ENCODE measurements at regions not wholly inside any gene's neighbourhood (a gene's known extent, or its start where the extent isn't known, plus 50 kb on each side); places are given as distances from the start of the nearest gene placed in this dataset.

- H3K36me3 ChIP-seq (ENCODE audit: insufficient read depth, low read length): no peaks in the 10 kb centered on the region
- no peaks in the 10 kb centered on the region for H3K4me1 ChIP-seq (ENCODE audit: insufficient read depth, low read length)
- no peak overlapping the region for H3K4me3 ChIP-seq (ENCODE audit: low read length)
- H3K9me3 ChIP-seq (ENCODE audit: low read length): no peaks in the 10 kb centered on the region
- no peak overlapping the region for H2AFZ ChIP-seq (ENCODE audit: low read depth, low read length)
- no peaks in the 10 kb centered on the region for H3K27me3 ChIP-seq (ENCODE audit: insufficient read depth, low read length)
Measured at GRCh38 chr3:194984622-194985021, 286.3 kb downstream of the XXYLT1 start.

GRCh38 chr3:194985031-194985578 lies 285.9 kb downstream of the XXYLT1 start:
- Histone ChIP-seq H3K27me3 (ENCODE audit: insufficient read depth, low read length) (no peaks in the 10 kb centered on the region), H3K9me3 (ENCODE audit: low read length) (no peaks in the 10 kb centered on the region), H3K4me1 (ENCODE audit: insufficient read depth, low read length) (no peaks in the 10 kb centered on the region), H3K4me3 (ENCODE audit: low read length) (no peak overlapping the region), H3K36me3 (ENCODE audit: insufficient read depth, low read length) (no peaks in the 10 kb centered on the region), H2AFZ (ENCODE audit: low read depth, low read length) (no peak overlapping the region)

GRCh38 chr3:194986208-194987043 lies 284.5 kb downstream of the XXYLT1 start:
- Histone ChIP-seq H3K27me3 (ENCODE audit: insufficient read depth, low read length) (no peaks in the 10 kb centered on the region), H2AFZ (ENCODE audit: low read depth, low read length) (no peak overlapping the region), H3K36me3 (ENCODE audit: insufficient read depth, low read length) (no peaks in the 10 kb centered on the region), H3K9me3 (ENCODE audit: low read length) (no peaks in the 10 kb centered on the region), H3K4me1 (ENCODE audit: insufficient read depth, low read length) (no peaks in the 10 kb centered on the region), H3K4me3 (ENCODE audit: low read length) (no peak overlapping the region)

GRCh38 chr3:194987571-194988494 lies 283.1 kb downstream of the XXYLT1 start:
- H3K36me3 ChIP-seq (ENCODE audit: insufficient read depth, low read length): no peaks in the 10 kb centered on the region
- H3K4me3 ChIP-seq (ENCODE audit: low read length): no peak overlapping the region
- no peaks in the 10 kb centered on the region for H3K4me1 ChIP-seq (ENCODE audit: insufficient read depth, low read length)
- no peaks in the 10 kb centered on the region for H3K9me3 ChIP-seq (ENCODE audit: low read length)
- H3K27me3 ChIP-seq (ENCODE audit: insufficient read depth, low read length): no peaks in the 10 kb centered on the region
- no peak overlapping the region for H2AFZ ChIP-seq (ENCODE audit: low read depth, low read length)

GRCh38 chr3:194988495-194989165 lies 282.3 kb downstream of the XXYLT1 start:
- no peaks in the 10 kb centered on the region for H3K9me3 ChIP-seq (ENCODE audit: low read length)
- H2AFZ ChIP-seq (ENCODE audit: low read depth, low read length): no peak overlapping the region
- H3K27me3 ChIP-seq (ENCODE audit: insufficient read depth, low read length): no peaks in the 10 kb centered on the region
- no peaks in the 10 kb centered on the region for H3K36me3 ChIP-seq (ENCODE audit: insufficient read depth, low read length)
- no peaks in the 10 kb centered on the region for H3K4me1 ChIP-seq (ENCODE audit: insufficient read depth, low read length)
- no peak overlapping the region for H3K4me3 ChIP-seq (ENCODE audit: low read length)

- Histone ChIP-seq H2AFZ (ENCODE audit: low read depth, low read length) (no peak overlapping the region), H3K27me3 (ENCODE audit: insufficient read depth, low read length) (no peaks in the 10 kb centered on the region), H3K4me1 (ENCODE audit: insufficient read depth, low read length) (no peaks in the 10 kb centered on the region), H3K36me3 (ENCODE audit: insufficient read depth, low read length) (no peaks in the 10 kb centered on the region), H3K4me3 (ENCODE audit: low read length) (no peak overlapping the region), H3K9me3 (ENCODE audit: low read length) (no peaks in the 10 kb centered on the region)
Measured at GRCh38 chr3:194989241-194989640, 281.7 kb downstream of the XXYLT1 start.

- H2AFZ ChIP-seq (ENCODE audit: low read depth, low read length): no peak overlapping the region
Measured at GRCh38 chr3:194990454-194991337, 280.3 kb downstream of the XXYLT1 start.

GRCh38 chr3:194991338-194991654 lies 279.7 kb downstream of the XXYLT1 start:
- H3K4me1 ChIP-seq (ENCODE audit: insufficient read depth, low read length): no peaks in the 10 kb centered on the region
- H2AFZ ChIP-seq (ENCODE audit: low read depth, low read length): no peak overlapping the region
- H3K9me3 ChIP-seq (ENCODE audit: low read length): no peaks in the 10 kb centered on the region
- no peak overlapping the region for H3K4me3 ChIP-seq (ENCODE audit: low read length)
- peaks cover 6% of the 10 kb centered on the region for H3K27me3 ChIP-seq (ENCODE audit: insufficient read depth, low read length)
- H3K36me3 ChIP-seq (ENCODE audit: insufficient read depth, low read length): no peaks in the 10 kb centered on the region

More at GRCh38 chr3:194990454-194991337, 280.3 kb downstream of the XXYLT1 start:
- H3K36me3 ChIP-seq (ENCODE audit: insufficient read depth, low read length): no peaks in the 10 kb centered on the region
- H3K4me3 ChIP-seq (ENCODE audit: low read length): no peak overlapping the region
- no peaks in the 10 kb centered on the region for H3K4me1 ChIP-seq (ENCODE audit: insufficient read depth, low read length)
- peaks cover 3% of the 10 kb centered on the region for H3K27me3 ChIP-seq (ENCODE audit: insufficient read depth, low read length)
- H3K9me3 ChIP-seq (ENCODE audit: low read length): no peaks in the 10 kb centered on the region

GRCh38 chr3:194993896-194994295 lies 277.1 kb downstream of the XXYLT1 start:
- peaks cover 8% of the 10 kb centered on the region for H3K27me3 ChIP-seq (ENCODE audit: insufficient read depth, low read length)
- H3K36me3 ChIP-seq (ENCODE audit: insufficient read depth, low read length): no peaks in the 10 kb centered on the region
- no peaks in the 10 kb centered on the region for H3K9me3 ChIP-seq (ENCODE audit: low read length)
- H3K4me1 ChIP-seq (ENCODE audit: insufficient read depth, low read length): no peaks in the 10 kb centered on the region
- no peak overlapping the region for H3K4me3 ChIP-seq (ENCODE audit: low read length)
- H2AFZ ChIP-seq (ENCODE audit: low read depth, low read length): no peak overlapping the region

GRCh38 chr3:194994551-194994981 lies 276.4 kb downstream of the XXYLT1 start:
- no peaks in the 10 kb centered on the region for H3K4me1 ChIP-seq (ENCODE audit: insufficient read depth, low read length)
- H3K4me3 ChIP-seq (ENCODE audit: low read length): no peak overlapping the region
- peaks cover 8% of the 10 kb centered on the region for H3K27me3 ChIP-seq (ENCODE audit: insufficient read depth, low read length)
- no peaks in the 10 kb centered on the region for H3K36me3 ChIP-seq (ENCODE audit: insufficient read depth, low read length)
- H3K9me3 ChIP-seq (ENCODE audit: low read length): no peaks in the 10 kb centered on the region
- no peak overlapping the region for H2AFZ ChIP-seq (ENCODE audit: low read depth, low read length)

- Histone ChIP-seq H3K4me1 (ENCODE audit: insufficient read depth, low read length) (no peaks in the 10 kb centered on the region), H3K36me3 (ENCODE audit: insufficient read depth, low read length) (no peaks in the 10 kb centered on the region), H3K27me3 (ENCODE audit: insufficient read depth, low read length) (peaks cover 8% of the 10 kb centered on the region), H3K9me3 (ENCODE audit: low read length) (no peaks in the 10 kb centered on the region), H2AFZ (ENCODE audit: low read depth, low read length) (no peak overlapping the region), H3K4me3 (ENCODE audit: low read length) (no peak overlapping the region)
Measured at GRCh38 chr3:194995334-194995733, 275.6 kb downstream of the XXYLT1 start.

- H3K4me3 ChIP-seq (ENCODE audit: low read length): no peak overlapping the region
- no peaks in the 10 kb centered on the region for H3K4me1 ChIP-seq (ENCODE audit: insufficient read depth, low read length)
- no peak overlapping the region for H2AFZ ChIP-seq (ENCODE audit: low read depth, low read length)
- no peaks in the 10 kb centered on the region for H3K9me3 ChIP-seq (ENCODE audit: low read length)
- H3K36me3 ChIP-seq (ENCODE audit: insufficient read depth, low read length): no peaks in the 10 kb centered on the region
- peaks cover 8% of the 10 kb centered on the region for H3K27me3 ChIP-seq (ENCODE audit: insufficient read depth, low read length)
Measured at GRCh38 chr3:194995922-194996321, 275.0 kb downstream of the XXYLT1 start.
